ENCODE measurements at regions not wholly inside any gene's neighbourhood (a gene's known extent, or its start where the extent isn't known, plus 50 kb on each side); places are given as distances from the start of the nearest gene placed in this dataset.

DNA sequence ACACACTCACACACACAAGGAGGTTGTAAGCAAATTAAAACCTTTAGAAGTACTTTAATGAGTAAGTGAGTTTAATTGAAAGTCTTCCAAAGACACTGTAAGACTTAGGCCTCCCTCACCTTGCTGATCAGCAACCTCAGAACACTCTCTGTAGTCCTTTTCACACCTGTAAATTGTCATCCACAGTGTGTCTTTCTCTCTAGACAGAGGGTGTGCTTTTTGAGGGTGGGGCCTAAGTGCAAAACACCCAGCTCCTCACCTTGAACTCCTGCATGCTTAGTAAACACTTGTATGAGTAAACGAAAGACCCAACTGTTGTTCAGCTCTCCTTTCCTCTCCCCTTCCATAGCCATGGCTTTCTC is 183.2 kb upstream of the IL12A start:
- TF ChIP-seq, protein P1, sequence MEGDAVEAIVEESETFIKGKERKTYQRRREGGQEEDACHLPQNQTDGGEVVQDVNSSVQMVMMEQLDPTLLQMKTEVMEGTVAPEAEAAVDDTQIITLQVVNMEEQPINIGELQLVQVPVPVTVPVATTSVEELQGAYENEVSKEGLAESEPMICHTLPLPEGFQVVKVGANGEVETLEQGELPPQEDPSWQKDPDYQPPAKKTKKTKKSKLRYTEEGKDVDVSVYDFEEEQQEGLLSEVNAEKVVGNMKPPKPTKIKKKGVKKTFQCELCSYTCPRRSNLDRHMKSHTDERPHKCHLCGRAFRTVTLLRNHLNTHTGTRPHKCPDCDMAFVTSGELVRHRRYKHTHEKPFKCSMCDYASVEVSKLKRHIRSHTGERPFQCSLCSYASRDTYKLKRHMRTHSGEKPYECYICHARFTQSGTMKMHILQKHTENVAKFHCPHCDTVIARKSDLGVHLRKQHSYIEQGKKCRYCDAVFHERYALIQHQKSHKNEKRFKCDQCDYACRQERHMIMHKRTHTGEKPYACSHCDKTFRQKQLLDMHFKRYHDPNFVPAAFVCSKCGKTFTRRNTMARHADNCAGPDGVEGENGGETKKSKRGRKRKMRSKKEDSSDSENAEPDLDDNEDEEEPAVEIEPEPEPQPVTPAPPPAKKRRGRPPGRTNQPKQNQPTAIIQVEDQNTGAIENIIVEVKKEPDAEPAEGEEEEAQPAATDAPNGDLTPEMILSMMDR (IDR thresholded peaks at IDR 0.05; ENCODE audit: insufficient read depth in 1 of 2, low read depth in 1 of 2, low read length in 1 of 2, severe bottlenecking in 1 of 2, unreplicated experiment in 1 of 2): no peak
- Histone ChIP-seq H3K4me1 (peaks cover 33% of the 10 kb centered on the region), H3K27me3 (replicated peaks; ENCODE audit: control insufficient read depth, insufficient read depth, low read length) (no peaks in the 10 kb centered on the region), H3K9me3 (no peaks in the 10 kb centered on the region), H3K36me3 (ENCODE audit: control insufficient read depth, insufficient read depth, low read length) (no peaks in the 10 kb centered on the region), H3K4me3 (ENCODE audit: low read depth, low read length) (no peak overlapping the region)
- ChIA-PET POLR2A (interaction anchor here (0.7 to 1.4 kb wide), 3 partner anchors 24 to 353 kb away, joined by 3 to 5 read pairs (median 3); no protein-coding TSS in a partner anchor), CTCF (interaction anchor here (0.7 to 3.2 kb wide), 8 partner anchors 15 to 73 kb away, joined by 3 to 84 read pairs (median 6); no protein-coding TSS in a partner anchor)
- no TSS peak for BruUV-seq (replicated peaks)
- DNase-seq: no peak
- Mint-ChIP-seq H3K27me3 (ENCODE audit: insufficient read depth, unreplicated experiment) (no peaks in the 10 kb centered on the region), H3K36me3 (ENCODE audit: insufficient read depth, unreplicated experiment) (peaks cover 9% of the 10 kb centered on the region), H3K4me1 (ENCODE audit: low read depth, unreplicated experiment) (peaks cover 7% of the 10 kb centered on the region), H3K9me3 (ENCODE audit: unreplicated experiment) (no peaks in the 10 kb centered on the region), H3K4me3 (ENCODE audit: unreplicated experiment) (no peak overlapping the region), H3K27ac (ENCODE audit: unreplicated experiment) (no peak overlapping the region)
- intact Hi-C loops (cut with micrococcal nuclease; ENCODE audit: unreplicated experiment): loop anchor here (1.0 to 5.0 kb wide), 7 partner anchors 23 to 542 kb away; no protein-coding TSS in a partner anchor

DNA sequence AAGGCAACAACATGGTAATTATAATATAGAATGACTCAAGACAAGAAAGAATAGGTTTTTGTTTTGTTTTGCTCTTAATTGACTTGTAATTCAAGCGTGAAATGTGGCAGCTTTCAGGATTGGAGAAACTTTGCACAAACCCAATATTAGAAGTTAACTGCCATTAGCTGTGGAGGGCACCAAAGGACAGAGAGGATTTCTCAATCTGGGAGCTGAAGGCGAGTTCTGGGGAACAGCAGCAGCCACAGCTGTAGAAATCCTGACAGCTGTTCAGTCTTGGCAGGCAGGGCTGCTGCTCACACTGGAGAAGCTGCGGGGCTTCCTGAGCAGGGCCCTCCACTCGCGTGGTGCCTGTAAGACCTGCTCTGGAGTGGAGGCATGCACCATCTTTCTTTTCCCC is 182.2 kb upstream of the IL12A start:
- ChIA-PET CTCF (interaction anchor here (0.6 to 2.9 kb wide), 4 partner anchors 12 to 196 kb away, joined by 3 to 84 read pairs (median 8); no protein-coding TSS in a partner anchor), POLR2A (no interaction called here)
- H3K4me3 ChIP-seq (ENCODE audit: low read depth, low read length): no peak overlapping the region
- no peak overlapping the region for H3K4me3 Mint-ChIP-seq (ENCODE audit: unreplicated experiment)
- DNase-seq: no peak
- H3K9me3 ChIP-seq: no peaks in the 10 kb centered on the region
- peaks cover 7% of the 10 kb centered on the region for H3K4me1 Mint-ChIP-seq (ENCODE audit: low read depth, unreplicated experiment)
- no peaks in the 10 kb centered on the region for H3K36me3 ChIP-seq (ENCODE audit: control insufficient read depth, insufficient read depth, low read length)
- H3K27me3 ChIP-seq (replicated peaks; ENCODE audit: control insufficient read depth, insufficient read depth, low read length): no peaks in the 10 kb centered on the region
- peaks cover 9% of the 10 kb centered on the region for H3K36me3 Mint-ChIP-seq (ENCODE audit: insufficient read depth, unreplicated experiment)
- TF ChIP-seq, protein P1 (IDR thresholded peaks at IDR 0.05; ENCODE audit: insufficient read depth in 1 of 2, low read depth in 1 of 2, low read length in 1 of 2, severe bottlenecking in 1 of 2, unreplicated experiment in 1 of 2): no peak
- no peaks in the 10 kb centered on the region for H3K9me3 Mint-ChIP-seq (ENCODE audit: unreplicated experiment)
- peaks cover 27% of the 10 kb centered on the region for H3K4me1 ChIP-seq
- intact Hi-C loops (cut with micrococcal nuclease; ENCODE audit: unreplicated experiment): loop anchor here (5.0 kb wide), 1 partner anchor 139 kb away; no protein-coding TSS in a partner anchor
- no TSS peak for BruUV-seq (replicated peaks)
- H3K27me3 Mint-ChIP-seq (ENCODE audit: insufficient read depth, unreplicated experiment): no peaks in the 10 kb centered on the region
- no peak overlapping the region for H3K27ac Mint-ChIP-seq (ENCODE audit: unreplicated experiment)

DNA sequence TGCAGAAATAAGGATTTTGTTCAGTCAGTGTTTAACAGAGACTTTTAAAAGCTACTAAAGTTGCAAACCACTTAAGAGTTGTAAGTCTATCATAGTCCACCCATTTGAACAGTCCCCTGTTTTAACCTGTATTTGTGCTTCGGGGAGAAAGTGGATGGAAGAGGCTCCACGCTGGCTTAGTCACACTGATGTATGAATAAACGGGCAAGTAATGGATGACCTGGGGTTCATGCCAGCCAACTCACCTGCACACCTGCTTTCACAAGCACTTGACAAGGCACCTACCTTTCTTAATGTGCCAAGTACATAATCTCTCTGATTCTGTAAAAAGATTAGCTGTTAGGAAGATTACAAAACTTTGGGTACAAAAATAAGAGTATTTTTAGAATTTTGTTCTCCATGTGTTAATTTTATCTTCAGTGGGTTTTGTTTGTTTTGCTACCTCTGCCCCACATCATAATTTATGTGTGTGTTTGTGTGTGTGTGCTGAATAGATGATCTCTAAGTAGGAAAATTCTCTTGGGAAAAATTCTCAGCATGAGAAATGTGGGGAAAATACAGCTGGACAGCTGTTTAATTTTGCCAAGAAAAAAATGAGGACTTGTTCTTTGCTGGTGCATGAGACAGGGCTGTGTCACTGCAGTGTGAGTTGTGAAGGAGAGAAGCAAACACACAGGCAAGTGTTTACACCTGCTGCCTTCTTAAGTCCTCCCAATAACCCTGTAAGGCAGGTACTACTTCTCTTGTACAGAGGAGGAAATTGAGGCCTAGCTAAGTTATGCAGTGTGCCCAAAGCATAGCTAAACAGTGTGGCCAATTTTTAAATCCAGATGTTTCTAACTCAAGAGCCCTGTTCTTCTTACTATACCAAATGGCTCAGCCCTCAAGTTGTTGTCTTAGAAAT is 181.2 kb upstream of the IL12A start:
- Mint-ChIP-seq H3K27ac (ENCODE audit: unreplicated experiment) (no peak overlapping the region), H3K9me3 (ENCODE audit: unreplicated experiment) (no peaks in the 10 kb centered on the region), H3K4me1 (ENCODE audit: low read depth, unreplicated experiment) (peaks cover 7% of the 10 kb centered on the region), H3K36me3 (ENCODE audit: insufficient read depth, unreplicated experiment) (peaks cover 7% of the 10 kb centered on the region), H3K4me3 (ENCODE audit: unreplicated experiment) (no peak overlapping the region), H3K27me3 (ENCODE audit: insufficient read depth, unreplicated experiment) (no peaks in the 10 kb centered on the region)
- Histone ChIP-seq H3K4me3 (ENCODE audit: low read depth, low read length) (no peak overlapping the region), H3K36me3 (ENCODE audit: control insufficient read depth, insufficient read depth, low read length) (no peaks in the 10 kb centered on the region), H3K9me3 (no peaks in the 10 kb centered on the region), H3K4me1 (peaks cover 26% of the 10 kb centered on the region), H3K27me3 (replicated peaks; ENCODE audit: control insufficient read depth, insufficient read depth, low read length) (no peaks in the 10 kb centered on the region)
- POLR2A ChIA-PET: no interaction called here
- no TSS peak for BruUV-seq (replicated peaks)
- DNase-seq: no peak
- intact Hi-C loops (cut with micrococcal nuclease; ENCODE audit: unreplicated experiment): loop anchor here (5.0 kb wide), 1 partner anchor 140 kb away; no protein-coding TSS in a partner anchor
- TF ChIP-seq, protein P1 (IDR thresholded peaks at IDR 0.05; ENCODE audit: insufficient read depth in 1 of 2, low read depth in 1 of 2, low read length in 1 of 2, severe bottlenecking in 1 of 2, unreplicated experiment in 1 of 2): no peak
- CTCF ChIA-PET: interaction anchor here (2.3 kb wide), 1 partner anchor 25 kb away, joined by 10 read pairs; no protein-coding TSS in a partner anchor
